Activated naive CD8-positive, alpha-beta T cell treated with anti-CD3 and anti-CD28 coated beads, Interleukin-2, amount 50 U/mL, for 24 hours (primary cell): ENCODE measurements at regions not wholly inside any gene's neighbourhood (a gene's known extent, or its start where the extent isn't known, plus 50 kb on each side); places are given as distances from the start of the nearest gene placed in this dataset.
"Not testable (repeated sequence)": the region's sequence is repeated elsewhere in the genome, so short reads cannot be mapped to it uniquely, and the experiment has no call there.

Experiments
- ATAC-seq: fragments of 150-1000 bp; cut with Tn5 transposase; one replicate; pipeline ENCODE4 v1.10.0; 2021
- DNase-seq: peaks from one replicate; pipeline ENCODE4 v3.0.0; 2021
- H3K27ac Mint-ChIP-seq: one replicate; pipeline ENCODE4 v1.8.0; 2021; ENCODE audit warnings: mild to moderate bottlenecking, mixed read lengths
- H3K27me3 Mint-ChIP-seq: one replicate; pipeline ENCODE4 v1.8.0; 2021; ENCODE audit warnings: mixed read lengths
- H3K36me3 Mint-ChIP-seq: one replicate; pipeline ENCODE4 v1.8.0; 2021; ENCODE audit warnings: low read depth, mixed read lengths
- H3K4me1 Mint-ChIP-seq: one replicate; pipeline ENCODE4 v1.8.0; 2021; ENCODE audit warnings: mixed read lengths
- H3K4me3 Mint-ChIP-seq: one replicate; pipeline ENCODE4 v1.8.0; 2021; ENCODE audit warnings: mild to moderate bottlenecking, moderate library complexity, mixed read lengths
- H3K9me3 Mint-ChIP-seq: one replicate; pipeline ENCODE4 v1.8.0; 2021; ENCODE audit warnings: mixed read lengths

GRCh38 chr13:86447479-86447878 lies 648.3 kb upstream of the SLITRK6 start:
- H3K9me3 Mint-ChIP-seq: no peaks in the 10 kb centered on the region
- H3K27me3 Mint-ChIP-seq: no peaks in the 10 kb centered on the region
- ATAC-seq: no peak
- H3K4me1 Mint-ChIP-seq: no peaks in the 10 kb centered on the region
- no peak overlapping the region for H3K27ac Mint-ChIP-seq
- no peaks in the 10 kb centered on the region for H3K36me3 Mint-ChIP-seq
- H3K4me3 Mint-ChIP-seq: no peak overlapping the region
- DNase-seq: no peak

- no peak overlapping the region for H3K27ac Mint-ChIP-seq
- H3K27me3 Mint-ChIP-seq: no peaks in the 10 kb centered on the region
- H3K4me3 Mint-ChIP-seq: no peak overlapping the region
- no peaks in the 10 kb centered on the region for H3K9me3 Mint-ChIP-seq
- DNase-seq: no peak
- no peak for ATAC-seq
- no peaks in the 10 kb centered on the region for H3K36me3 Mint-ChIP-seq
- no peaks in the 10 kb centered on the region for H3K4me1 Mint-ChIP-seq
These were observed 662.8 kb upstream of the SLITRK6 start for GRCh38 chr13:86462011-86462410.

GRCh38 chr13:86464193-86464592 lies 665.0 kb upstream of the SLITRK6 start:
- Mint-ChIP-seq H3K9me3 (peaks cover 4% of the 10 kb centered on the region), H3K4me1 (no peaks in the 10 kb centered on the region), H3K4me3 (no peak overlapping the region), H3K27ac (no peak overlapping the region), H3K27me3 (no peaks in the 10 kb centered on the region), H3K36me3 (no peaks in the 10 kb centered on the region)
- no peak for DNase-seq
- ATAC-seq: no peak

- no peaks in the 10 kb centered on the region for H3K27me3 Mint-ChIP-seq
- no peak overlapping the region for H3K4me3 Mint-ChIP-seq
- ATAC-seq: no peak
- no peaks in the 10 kb centered on the region for H3K4me1 Mint-ChIP-seq
- no peak overlapping the region for H3K27ac Mint-ChIP-seq
- DNase-seq: no peak
- no peaks in the 10 kb centered on the region for H3K36me3 Mint-ChIP-seq
- peaks cover 12% of the 10 kb centered on the region for H3K9me3 Mint-ChIP-seq
These were observed 675.8 kb upstream of the SLITRK6 start for GRCh38 chr13:86474971-86475370.

GRCh38 chr13:86476656-86477055 lies 677.4 kb upstream of the SLITRK6 start:
- Mint-ChIP-seq H3K4me3 (no peak overlapping the region), H3K4me1 (no peaks in the 10 kb centered on the region), H3K36me3 (no peaks in the 10 kb centered on the region), H3K9me3 (peaks cover 15% of the 10 kb centered on the region), H3K27ac (no peak overlapping the region), H3K27me3 (no peaks in the 10 kb centered on the region)
- DNase-seq: no peak
- no peak for ATAC-seq

- H3K36me3 Mint-ChIP-seq: no peaks in the 10 kb centered on the region
- ATAC-seq (no peak), DNase-seq (no peak)
- H3K4me1 Mint-ChIP-seq: no peaks in the 10 kb centered on the region
- no peak overlapping the region for H3K4me3 Mint-ChIP-seq
- no peaks in the 10 kb centered on the region for H3K27me3 Mint-ChIP-seq
- no peak overlapping the region for H3K27ac Mint-ChIP-seq
- H3K9me3 Mint-ChIP-seq: peaks cover 14% of the 10 kb centered on the region
These were observed 687.4 kb upstream of the SLITRK6 start for GRCh38 chr13:86486582-86486981.

GRCh38 chr13:86491121-86491520 lies 691.9 kb upstream of the SLITRK6 start:
- ATAC-seq: no peak
- H3K4me1 Mint-ChIP-seq: no peaks in the 10 kb centered on the region
- H3K9me3 Mint-ChIP-seq: peaks cover 8% of the 10 kb centered on the region
- H3K36me3 Mint-ChIP-seq: no peaks in the 10 kb centered on the region
- no peak for DNase-seq
- no peaks in the 10 kb centered on the region for H3K27me3 Mint-ChIP-seq
- no peak overlapping the region for H3K27ac Mint-ChIP-seq
- no peak overlapping the region for H3K4me3 Mint-ChIP-seq

- not testable (repeated sequence) for ATAC-seq, H3K9me3 Mint-ChIP-seq, H3K27me3 Mint-ChIP-seq, H3K36me3 Mint-ChIP-seq, H3K4me1 Mint-ChIP-seq, DNase-seq, H3K4me3 Mint-ChIP-seq, H3K27ac Mint-ChIP-seq
These were observed 702.7 kb upstream of the SLITRK6 start for GRCh38 chr13:86501931-86502330.

GRCh38 chr13:86510792-86511191 lies 711.6 kb upstream of the SLITRK6 start:
- Mint-ChIP-seq H3K4me1 (no peaks in the 10 kb centered on the region), H3K27ac (no peak overlapping the region), H3K27me3 (no peaks in the 10 kb centered on the region), H3K9me3 (peaks cover 6% of the 10 kb centered on the region), H3K36me3 (no peaks in the 10 kb centered on the region), H3K4me3 (no peak overlapping the region)
- ATAC-seq (no peak), DNase-seq (no peak)

- Mint-ChIP-seq H3K4me1 (no peaks in the 10 kb centered on the region), H3K27ac (no peak overlapping the region), H3K27me3 (no peaks in the 10 kb centered on the region), H3K9me3 (peaks cover 3% of the 10 kb centered on the region), H3K4me3 (no peak overlapping the region), H3K36me3 (no peaks in the 10 kb centered on the region)
- DNase-seq (no peak), ATAC-seq (no peak)
These were observed 742.2 kb upstream of the SLITRK6 start for GRCh38 chr13:86541461-86541860.

- no peaks in the 10 kb centered on the region for H3K27me3 Mint-ChIP-seq
- H3K4me1 Mint-ChIP-seq: no peaks in the 10 kb centered on the region
- no peak overlapping the region for H3K4me3 Mint-ChIP-seq
- peaks cover 4% of the 10 kb centered on the region for H3K9me3 Mint-ChIP-seq
- no peak overlapping the region for H3K27ac Mint-ChIP-seq
- DNase-seq (no peak), ATAC-seq (no peak)
- H3K36me3 Mint-ChIP-seq: no peaks in the 10 kb centered on the region
These were observed 754.8 kb upstream of the SLITRK6 start for GRCh38 chr13:86554066-86554465.

GRCh38 chr13:86559901-86560300 lies 760.7 kb upstream of the SLITRK6 start:
- Mint-ChIP-seq H3K4me3 (no peak overlapping the region), H3K4me1 (no peaks in the 10 kb centered on the region), H3K27me3 (no peaks in the 10 kb centered on the region), H3K36me3 (no peaks in the 10 kb centered on the region), H3K27ac (no peak overlapping the region), H3K9me3 (peaks cover 9% of the 10 kb centered on the region)
- DNase-seq (no peak), ATAC-seq (no peak)

- ATAC-seq (no peak), DNase-seq (no peak)
- Mint-ChIP-seq H3K36me3 (no peaks in the 10 kb centered on the region), H3K4me3 (no peak overlapping the region), H3K27me3 (no peaks in the 10 kb centered on the region), H3K27ac (no peak overlapping the region), H3K4me1 (no peaks in the 10 kb centered on the region), H3K9me3 (peaks cover 21% of the 10 kb centered on the region)
These were observed 763.6 kb upstream of the SLITRK6 start for GRCh38 chr13:86562866-86563265.

- Mint-ChIP-seq H3K36me3 (no peaks in the 10 kb centered on the region), H3K27me3 (no peaks in the 10 kb centered on the region), H3K27ac (no peak overlapping the region), H3K4me3 (no peak overlapping the region), H3K9me3 (peaks cover 22% of the 10 kb centered on the region), H3K4me1 (no peaks in the 10 kb centered on the region)
- no peak for DNase-seq
- ATAC-seq: no peak
These were observed 764.1 kb upstream of the SLITRK6 start for GRCh38 chr13:86563308-86563707.

- H3K9me3 Mint-ChIP-seq: peaks cover 25% of the 10 kb centered on the region
- no peaks in the 10 kb centered on the region for H3K4me1 Mint-ChIP-seq
- H3K27ac Mint-ChIP-seq: no peak overlapping the region
- ATAC-seq (no peak), DNase-seq (no peak)
- no peaks in the 10 kb centered on the region for H3K36me3 Mint-ChIP-seq
- H3K4me3 Mint-ChIP-seq: no peak overlapping the region
- H3K27me3 Mint-ChIP-seq: no peaks in the 10 kb centered on the region
These were observed 767.9 kb upstream of the SLITRK6 start for GRCh38 chr13:86567119-86567518.

GRCh38 chr13:86569119-86569518 lies 769.9 kb upstream of the SLITRK6 start:
- Mint-ChIP-seq H3K27me3 (no peaks in the 10 kb centered on the region), H3K4me1 (no peaks in the 10 kb centered on the region), H3K9me3 (peaks cover 21% of the 10 kb centered on the region), H3K4me3 (no peak overlapping the region), H3K36me3 (no peaks in the 10 kb centered on the region), H3K27ac (no peak overlapping the region)
- ATAC-seq: no peak
- DNase-seq: no peak
